Endothelial cell (in vitro differentiated cells): ENCODE measurements at regions not wholly inside any gene's neighbourhood (a gene's known extent, or its start where the extent isn't known, plus 50 kb on each side); places are given as distances from the start of the nearest gene placed in this dataset.

Experiments used
- DNase-seq: peaks from one replicate; pipeline ENCODE4 v3.0.0; 2021; ENCODE audit warnings: low spot score
- H3K27ac Mint-ChIP-seq: one replicate; pipeline ENCODE4 v1.8.0; 2021; ENCODE audit warnings: mixed read lengths, inconsistent platforms; ENCODE audit not compliant: unreplicated experiment
- H3K27me3 Mint-ChIP-seq: one replicate; pipeline ENCODE4 v1.8.0; 2021; ENCODE audit warnings: mild to moderate bottlenecking, moderate library complexity, mixed read lengths, inconsistent platforms; ENCODE audit not compliant: unreplicated experiment
- H3K36me3 Mint-ChIP-seq: one replicate; pipeline ENCODE4 v1.8.0; 2021; ENCODE audit warnings: mild to moderate bottlenecking, low read depth, mixed read lengths, inconsistent platforms; ENCODE audit not compliant: unreplicated experiment
- H3K4me1 Mint-ChIP-seq: one replicate; pipeline ENCODE4 v1.8.0; 2021; ENCODE audit warnings: mild to moderate bottlenecking, mixed read lengths, inconsistent platforms; ENCODE audit not compliant: unreplicated experiment
- H3K4me3 Mint-ChIP-seq: one replicate; pipeline ENCODE4 v1.8.0; 2021; ENCODE audit warnings: mild to moderate bottlenecking, mixed read lengths, inconsistent platforms; ENCODE audit not compliant: unreplicated experiment
- H3K9me3 Mint-ChIP-seq: one replicate; pipeline ENCODE4 v1.8.0; 2021; ENCODE audit warnings: mixed read lengths, inconsistent platforms; ENCODE audit not compliant: unreplicated experiment
- TF ChIP-seq, protein P1 (sequence below): fragments of 200-600 bp; sonication (generic); IDR thresholded peaks from one replicate; pipeline ENCODE4 v1.5.0; 2021; ENCODE audit warnings: antibody characterized with exemption; ENCODE audit not compliant: unreplicated experiment

DNA sequence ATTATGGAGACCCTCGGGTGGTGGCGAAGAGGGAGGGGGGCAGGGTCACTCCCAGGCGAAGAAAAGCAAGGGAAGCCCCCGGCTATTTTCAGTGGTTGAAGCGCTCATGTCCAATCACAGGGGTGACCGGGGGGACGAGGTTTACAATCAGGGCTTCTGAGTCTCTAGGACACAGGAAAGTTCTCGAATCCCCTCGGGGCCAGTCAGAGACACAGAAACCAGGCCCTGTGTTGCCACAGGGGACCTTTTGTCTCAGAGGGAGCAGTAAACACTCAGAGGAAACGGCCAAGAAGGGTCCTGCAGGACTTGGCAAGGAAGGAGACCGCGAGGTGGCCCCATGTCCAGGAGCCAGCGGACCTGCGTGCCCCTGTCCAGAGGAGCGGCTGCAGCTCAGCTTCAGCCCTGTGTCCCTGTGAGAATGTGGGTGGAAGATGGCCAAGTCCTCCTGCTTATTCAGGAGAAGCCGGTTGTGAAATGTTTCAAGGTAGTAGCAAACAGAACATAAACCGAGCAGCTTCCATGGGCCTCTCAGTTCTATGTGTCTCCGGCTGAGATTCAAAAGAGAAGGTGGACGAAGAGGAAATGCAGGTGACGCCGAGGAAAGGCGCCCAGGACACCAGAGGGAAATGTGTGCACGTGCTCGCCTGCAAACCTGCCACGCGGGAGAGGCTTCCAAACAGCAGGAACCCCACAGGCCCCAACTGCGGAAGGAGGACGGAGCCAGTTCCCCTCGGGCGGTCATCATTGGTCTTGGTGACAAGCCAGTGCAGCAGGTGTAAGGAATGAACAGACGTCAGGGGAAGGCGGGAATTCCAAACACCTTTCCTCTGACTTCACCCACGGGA is 357.6 kb downstream of the BRD1 start:
- Mint-ChIP-seq H3K36me3 (no peaks in the 10 kb centered on the region), H3K27ac (no peak overlapping the region), H3K4me1 (no peaks in the 10 kb centered on the region), H3K27me3 (no peaks in the 10 kb centered on the region), H3K4me3 (no peak overlapping the region), H3K9me3 (no peaks in the 10 kb centered on the region)
- TF ChIP-seq, protein P1, sequence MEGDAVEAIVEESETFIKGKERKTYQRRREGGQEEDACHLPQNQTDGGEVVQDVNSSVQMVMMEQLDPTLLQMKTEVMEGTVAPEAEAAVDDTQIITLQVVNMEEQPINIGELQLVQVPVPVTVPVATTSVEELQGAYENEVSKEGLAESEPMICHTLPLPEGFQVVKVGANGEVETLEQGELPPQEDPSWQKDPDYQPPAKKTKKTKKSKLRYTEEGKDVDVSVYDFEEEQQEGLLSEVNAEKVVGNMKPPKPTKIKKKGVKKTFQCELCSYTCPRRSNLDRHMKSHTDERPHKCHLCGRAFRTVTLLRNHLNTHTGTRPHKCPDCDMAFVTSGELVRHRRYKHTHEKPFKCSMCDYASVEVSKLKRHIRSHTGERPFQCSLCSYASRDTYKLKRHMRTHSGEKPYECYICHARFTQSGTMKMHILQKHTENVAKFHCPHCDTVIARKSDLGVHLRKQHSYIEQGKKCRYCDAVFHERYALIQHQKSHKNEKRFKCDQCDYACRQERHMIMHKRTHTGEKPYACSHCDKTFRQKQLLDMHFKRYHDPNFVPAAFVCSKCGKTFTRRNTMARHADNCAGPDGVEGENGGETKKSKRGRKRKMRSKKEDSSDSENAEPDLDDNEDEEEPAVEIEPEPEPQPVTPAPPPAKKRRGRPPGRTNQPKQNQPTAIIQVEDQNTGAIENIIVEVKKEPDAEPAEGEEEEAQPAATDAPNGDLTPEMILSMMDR: no peak
- no peak for DNase-seq

DNA sequence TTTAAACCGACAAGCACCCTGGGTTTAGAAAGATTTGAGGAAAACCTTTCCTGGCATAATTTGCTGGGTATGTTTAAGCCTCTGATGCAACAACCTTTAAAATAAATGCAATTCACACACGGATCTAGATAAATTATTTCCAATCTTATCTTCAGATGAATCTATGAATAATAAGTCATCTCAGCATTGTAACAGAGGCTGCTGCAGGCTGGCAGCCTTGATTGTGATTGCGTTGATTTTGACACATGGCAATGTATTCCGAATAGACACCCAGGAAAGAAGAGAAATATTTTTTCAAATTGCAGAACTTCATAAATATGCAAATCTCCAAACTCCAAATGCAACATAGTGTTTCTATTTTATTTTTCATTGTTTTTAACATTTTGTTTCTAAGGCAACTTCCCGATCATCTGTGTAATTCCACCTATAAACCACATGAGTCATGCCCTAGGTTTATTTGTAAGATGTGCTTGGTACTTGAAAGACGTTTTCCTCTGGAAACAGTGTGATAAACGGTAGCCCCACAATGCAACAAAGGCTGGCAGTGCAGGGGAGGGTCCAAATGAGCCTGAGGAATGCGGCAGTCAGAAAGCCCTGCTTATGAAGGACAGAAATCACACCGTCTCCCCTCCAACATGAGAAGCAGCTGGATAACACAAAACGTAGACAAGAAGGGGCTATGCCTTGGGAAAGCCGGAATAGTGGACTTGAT is 359.0 kb downstream of the BRD1 start:
- H3K9me3 Mint-ChIP-seq: no peaks in the 10 kb centered on the region
- H3K27ac Mint-ChIP-seq: no peak overlapping the region
- H3K27me3 Mint-ChIP-seq: no peaks in the 10 kb centered on the region
- DNase-seq: no peak
- H3K36me3 Mint-ChIP-seq: no peaks in the 10 kb centered on the region
- no peaks in the 10 kb centered on the region for H3K4me1 Mint-ChIP-seq
- TF ChIP-seq, protein P1: no peak
- H3K4me3 Mint-ChIP-seq: no peak overlapping the region

DNA sequence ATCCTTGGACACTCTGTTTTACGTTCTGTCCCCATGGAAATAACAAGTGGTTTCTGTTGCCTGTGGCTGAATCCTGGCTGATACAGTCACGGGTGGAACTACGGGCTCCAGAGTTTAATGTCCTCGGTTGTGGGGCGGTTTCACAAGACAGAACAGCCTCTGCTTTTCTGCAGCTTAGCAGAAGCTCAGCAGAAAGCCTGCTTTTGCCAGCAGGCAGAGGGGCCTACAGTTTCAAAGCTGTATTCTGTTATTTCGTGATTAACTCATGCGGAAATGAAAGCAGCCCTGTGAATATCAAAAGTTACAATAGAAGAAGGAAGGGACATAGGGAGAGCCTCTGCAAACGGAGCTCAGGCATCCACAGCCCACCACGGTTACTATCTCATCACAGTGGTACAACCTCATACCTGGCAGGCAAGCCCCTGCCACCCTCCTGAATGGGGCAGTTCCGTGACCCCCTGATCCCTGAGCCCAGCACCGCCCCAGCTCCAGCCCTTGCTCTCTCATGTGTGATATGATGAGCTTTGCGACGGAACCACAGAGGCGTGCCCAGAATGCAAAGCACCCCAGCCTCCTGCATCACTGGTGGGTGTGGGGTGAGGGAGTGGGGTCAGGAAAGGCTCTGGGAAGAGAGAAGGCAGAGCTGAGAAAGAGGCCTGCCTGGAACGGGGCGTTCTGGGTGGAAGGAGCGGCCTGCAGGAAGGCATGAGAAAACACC is 360.6 kb downstream of the BRD1 start:
- Mint-ChIP-seq H3K4me1 (no peaks in the 10 kb centered on the region), H3K27me3 (no peaks in the 10 kb centered on the region), H3K27ac (no peak overlapping the region), H3K4me3 (no peak overlapping the region), H3K36me3 (no peaks in the 10 kb centered on the region), H3K9me3 (no peaks in the 10 kb centered on the region)
- TF ChIP-seq, protein P1: no peak
- no peak for DNase-seq

DNA sequence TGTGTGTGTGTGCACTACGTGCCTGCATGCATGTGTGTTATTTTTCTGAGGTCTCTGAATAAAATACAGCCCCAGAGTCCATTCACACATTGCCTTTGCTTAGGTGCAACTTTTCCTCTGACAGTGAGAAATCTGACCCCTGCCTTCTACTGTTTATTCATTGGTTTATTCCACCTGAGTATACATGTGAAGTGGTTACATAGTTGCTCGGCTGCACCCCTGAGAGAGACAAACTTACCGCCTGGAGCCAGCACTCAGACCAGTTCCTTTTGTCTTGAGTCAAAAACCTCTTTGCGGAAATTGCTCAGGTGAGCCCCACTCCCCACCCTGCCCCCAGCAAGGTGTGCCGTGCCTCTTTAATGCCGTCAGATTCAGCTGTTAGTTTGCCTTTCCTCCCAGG is 363.6 kb downstream of the BRD1 start:
- no peak overlapping the region for H3K4me3 Mint-ChIP-seq
- DNase-seq: no peak
- H3K9me3 Mint-ChIP-seq: no peaks in the 10 kb centered on the region
- H3K27ac Mint-ChIP-seq: no peak overlapping the region
- no peaks in the 10 kb centered on the region for H3K36me3 Mint-ChIP-seq
- TF ChIP-seq, protein P1: no peak
- H3K4me1 Mint-ChIP-seq: no peaks in the 10 kb centered on the region
- H3K27me3 Mint-ChIP-seq: no peaks in the 10 kb centered on the region
